HG03378 (cell line): ENCODE measurements at regions not wholly inside any gene's neighbourhood (a gene's known extent, or its start where the extent isn't known, plus 50 kb on each side); places are given as distances from the start of the nearest gene placed in this dataset.
"Not testable (repeated sequence)": the region's sequence is repeated elsewhere in the genome, so short reads cannot be mapped to it uniquely, and the experiment has no call there.

Experiments used
- ATAC-seq: cut with Tn5 transposase; IDR thresholded peaks from one replicate; pipeline ENCODE4 v1.9.1; 2021; ENCODE audit warnings: mild to moderate bottlenecking, moderate library complexity; ENCODE audit not compliant: unreplicated experiment

- ATAC-seq = peak; percentile 63
Observed at GRCh38 chr10:44724415-44725174, 186.5 kb upstream of the TMEM72 start.

GRCh38 chr10:44725404-44725803 is 185.7 kb upstream of the TMEM72 start:
- peak; percentile 90 for ATAC-seq

- ATAC-seq = no peak
Observed at GRCh38 chr10:44731283-44731682, 179.9 kb upstream of the TMEM72 start.

DNA sequence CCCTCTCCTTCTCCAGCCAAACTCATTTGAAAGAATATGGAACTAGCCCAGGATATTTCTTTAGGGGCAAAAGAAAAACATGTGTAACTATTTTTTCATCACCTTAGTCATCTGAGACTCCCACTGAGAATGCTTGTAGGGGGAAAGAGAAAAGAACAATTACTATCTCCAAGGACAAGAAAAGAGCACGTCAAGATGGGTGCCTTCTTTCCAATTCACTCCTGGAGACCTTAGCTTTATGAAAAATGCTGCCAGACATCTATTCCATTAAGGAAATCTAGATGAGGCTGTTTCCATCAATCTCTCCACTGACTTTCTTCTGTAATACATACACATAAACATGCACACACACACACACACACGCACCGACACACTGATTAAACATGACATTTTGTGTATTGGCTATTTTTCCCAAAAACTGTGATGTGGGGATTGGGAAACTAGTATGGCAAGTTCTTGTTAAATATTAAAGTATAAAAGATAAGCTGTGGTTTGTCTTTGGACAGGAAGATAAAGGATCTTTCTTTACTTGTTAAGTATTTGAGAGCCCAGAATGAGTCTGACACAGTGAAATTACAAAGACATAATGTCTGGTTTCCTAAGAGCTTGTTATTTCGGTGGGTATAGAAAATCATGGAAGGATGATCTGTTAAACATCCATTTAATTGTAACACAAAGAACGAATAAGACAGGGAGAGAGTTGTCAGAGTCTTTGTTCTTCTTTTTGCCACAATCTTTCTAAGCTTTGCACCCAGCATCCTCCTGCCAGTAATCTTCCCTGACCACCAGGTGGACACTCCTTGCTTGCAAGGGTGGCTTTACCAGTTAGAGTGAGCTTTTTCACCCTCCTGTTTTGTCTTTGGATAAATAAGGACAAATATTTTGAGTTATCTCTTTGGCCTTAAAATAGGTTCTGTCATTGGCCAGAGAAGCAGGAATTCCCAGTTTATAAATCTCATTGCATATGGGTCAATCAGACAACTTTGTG is 177.3 kb upstream of the TMEM72 start:
- no peak for ATAC-seq

GRCh38 chr10:44742248-44742647 is 168.9 kb upstream of the TMEM72 start:
- ATAC-seq = no peak

DNA sequence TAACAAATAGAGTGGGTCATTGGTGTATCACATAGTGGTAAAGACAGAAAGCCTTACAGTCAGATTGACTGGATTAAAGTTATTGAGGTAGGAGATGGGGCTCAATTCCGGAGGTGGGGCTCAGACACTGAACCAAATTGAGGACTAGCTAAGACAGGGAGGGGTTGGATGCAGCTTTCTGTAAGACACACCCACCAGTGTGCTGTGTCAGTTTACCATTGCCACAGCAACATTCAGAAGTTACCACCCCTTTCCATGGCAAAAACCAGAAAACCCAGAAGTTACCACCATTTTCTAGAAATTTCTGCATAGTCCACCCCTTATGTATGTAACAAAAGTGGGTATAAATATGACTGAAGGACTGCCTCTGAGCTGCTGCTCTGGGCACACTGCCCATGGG is 167.6 kb upstream of the TMEM72 start:
- no peak for ATAC-seq

GRCh38 chr10:44745920-44746319 is 165.2 kb upstream of the TMEM72 start:
- ATAC-seq = no peak

GRCh38 chr10:44747593-44748172 is 163.5 kb upstream of the TMEM72 start:
- no peak for ATAC-seq

GRCh38 chr10:44749151-44749550 is 162.0 kb upstream of the TMEM72 start:
- ATAC-seq = no peak

GRCh38 chr10:44752451-44753441 is 158.4 kb upstream of the TMEM72 start:
- ATAC-seq = no peak

- ATAC-seq = not testable (repeated sequence)
Observed at GRCh38 chr10:44754355-44754754, 156.8 kb upstream of the TMEM72 start.

DNA sequence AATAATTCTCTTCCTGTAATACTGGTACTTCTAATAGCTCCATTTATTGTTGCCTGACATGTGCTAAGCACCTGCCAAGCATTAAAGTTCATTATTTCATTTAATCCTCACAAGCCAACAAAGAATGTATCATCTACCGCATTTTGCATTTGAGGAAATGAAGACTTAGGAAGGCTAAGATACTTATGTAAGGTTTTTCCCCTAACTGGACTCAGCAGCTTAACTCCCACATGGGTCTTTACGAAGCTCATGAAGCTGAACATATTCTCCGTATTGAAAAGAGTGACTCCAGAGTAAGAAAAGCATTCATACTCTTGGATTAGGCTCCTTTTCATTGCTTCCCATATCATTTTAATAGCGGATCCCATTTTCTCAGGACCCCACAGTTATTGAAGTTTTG is 155.7 kb upstream of the TMEM72 start:
- ATAC-seq = no peak

GRCh38 chr10:44756216-44756615 is 154.9 kb upstream of the TMEM72 start:
- no peak for ATAC-seq

GRCh38 chr10:44757551-44758205 is 153.5 kb upstream of the TMEM72 start:
- ATAC-seq = no peak

DNA sequence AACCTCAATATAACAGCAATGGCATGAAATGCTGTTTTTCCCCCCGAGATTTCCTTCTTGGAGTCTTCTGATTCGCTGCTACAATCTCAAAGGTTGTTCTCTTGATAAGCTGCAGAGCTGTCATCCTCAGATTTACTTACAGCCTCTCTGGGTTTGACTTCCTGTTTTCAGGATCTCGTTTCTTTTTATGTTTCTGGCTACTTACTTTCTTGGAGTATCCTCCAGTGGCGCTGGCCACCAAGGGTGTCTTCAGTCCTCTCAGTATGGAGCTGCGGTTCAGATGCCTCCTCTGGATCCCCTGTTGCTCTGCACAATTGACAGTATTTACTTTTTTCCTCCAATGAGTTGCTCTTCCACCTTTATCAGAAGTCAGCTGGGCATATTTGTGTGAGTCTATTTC is 152.0 kb upstream of the TMEM72 start:
- ATAC-seq = no peak

DNA sequence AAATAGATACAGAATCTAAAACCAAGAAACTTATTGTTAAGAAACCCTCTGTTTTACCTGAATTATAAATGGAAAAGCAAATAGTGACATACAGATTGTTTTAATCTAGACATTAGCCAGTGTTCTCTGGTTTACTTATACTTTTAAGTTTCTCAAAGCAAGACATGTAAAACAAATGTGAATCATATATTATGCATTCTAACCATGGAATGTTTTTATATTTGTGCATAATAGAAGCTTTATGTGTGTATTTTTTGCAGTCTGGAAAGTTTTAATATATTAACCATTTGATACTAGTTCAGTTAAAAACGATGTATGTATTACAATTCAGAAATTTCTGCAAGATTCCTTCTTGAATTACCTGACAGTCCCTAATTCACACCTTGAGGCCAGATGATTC is 150.6 kb upstream of the TMEM72 start:
- ATAC-seq = no peak

DNA sequence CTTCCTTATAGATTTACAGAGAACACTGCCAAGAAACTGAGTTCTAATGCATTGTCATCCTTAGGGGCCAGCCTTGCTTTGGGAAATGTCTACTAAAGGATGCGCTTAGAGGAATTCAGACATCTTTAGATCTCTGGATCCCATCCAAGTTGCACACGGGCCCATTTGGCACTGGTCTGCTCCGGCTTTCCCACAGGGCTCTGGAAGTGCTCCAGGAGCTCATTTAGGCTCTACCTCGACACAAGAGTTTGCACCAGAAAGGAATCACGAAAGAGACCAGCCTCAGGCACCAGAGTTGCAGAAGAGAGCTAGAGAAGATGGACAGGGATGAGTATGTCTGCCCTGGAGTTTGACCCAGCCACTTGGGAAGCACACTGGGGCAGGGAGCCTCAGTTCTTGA is 150.1 kb upstream of the TMEM72 start:
- ATAC-seq = no peak

- ATAC-seq = no peak
Observed at GRCh38 chr10:44763331-44763730, 147.8 kb upstream of the TMEM72 start.

- no peak for ATAC-seq
Observed at GRCh38 chr10:44765299-44765698, 145.8 kb upstream of the TMEM72 start.

DNA sequence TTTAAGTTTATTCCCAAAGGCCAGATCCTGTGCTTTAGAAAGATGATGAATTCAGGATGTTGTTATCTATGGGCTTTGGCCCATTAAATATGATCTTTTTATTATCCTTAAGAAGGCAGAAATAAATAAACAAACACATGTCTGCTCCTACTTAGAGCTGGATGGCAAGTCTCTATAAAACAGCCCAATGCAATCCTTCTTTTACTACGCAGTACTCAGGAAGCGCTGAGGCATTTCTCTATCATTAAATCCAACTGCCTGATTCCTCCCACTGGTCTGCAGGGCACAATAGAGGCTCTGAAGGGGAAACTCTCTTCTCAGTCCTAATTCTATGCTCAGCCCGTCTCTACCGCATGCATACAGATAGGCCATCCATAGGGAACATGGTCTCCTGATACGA is 144.5 kb upstream of the TMEM72 start:
- ATAC-seq = no peak
